Kidney epithelial cell (primary cell): ENCODE measurements at regions not wholly inside any gene's neighbourhood (a gene's known extent, or its start where the extent isn't known, plus 50 kb on each side); places are given as distances from the start of the nearest gene placed in this dataset.
A peak's percentile ranks its signal among the peaks of the same experiment; 100 is the strongest.

Experiments
- DNase-seq: peaks from one replicate; pipeline ENCODE4 v3.0.0-alpha.2; 2010; ENCODE audit warnings: low read depth
- H3K27me3 ChIP-seq: 2 replicates; pipeline ENCODE4 v1.6.0; 2011; ENCODE audit warnings: low read length; ENCODE audit not compliant: control insufficient read depth, insufficient read depth
- H3K36me3 ChIP-seq: 2 replicates; pipeline ENCODE4 v1.5.1; 2011; ENCODE audit warnings: low read length; ENCODE audit not compliant: control insufficient read depth, insufficient read depth
- H3K4me3 ChIP-seq: 2 replicates; pipeline ENCODE4 v1.5.1; 2011; ENCODE audit warnings: low read depth, mild to moderate bottlenecking, control low read depth, low read length
- TF ChIP-seq, protein P1 (sequence below): IDR thresholded peaks from 2 replicates; pipeline ENCODE4 v1.5.1; 2011; ENCODE audit warnings: mild to moderate bottlenecking, moderate library complexity, low read length, control low read depth, inconsistent platforms; ENCODE audit not compliant: insufficient read depth, poor library complexity, severe bottlenecking

DNA sequence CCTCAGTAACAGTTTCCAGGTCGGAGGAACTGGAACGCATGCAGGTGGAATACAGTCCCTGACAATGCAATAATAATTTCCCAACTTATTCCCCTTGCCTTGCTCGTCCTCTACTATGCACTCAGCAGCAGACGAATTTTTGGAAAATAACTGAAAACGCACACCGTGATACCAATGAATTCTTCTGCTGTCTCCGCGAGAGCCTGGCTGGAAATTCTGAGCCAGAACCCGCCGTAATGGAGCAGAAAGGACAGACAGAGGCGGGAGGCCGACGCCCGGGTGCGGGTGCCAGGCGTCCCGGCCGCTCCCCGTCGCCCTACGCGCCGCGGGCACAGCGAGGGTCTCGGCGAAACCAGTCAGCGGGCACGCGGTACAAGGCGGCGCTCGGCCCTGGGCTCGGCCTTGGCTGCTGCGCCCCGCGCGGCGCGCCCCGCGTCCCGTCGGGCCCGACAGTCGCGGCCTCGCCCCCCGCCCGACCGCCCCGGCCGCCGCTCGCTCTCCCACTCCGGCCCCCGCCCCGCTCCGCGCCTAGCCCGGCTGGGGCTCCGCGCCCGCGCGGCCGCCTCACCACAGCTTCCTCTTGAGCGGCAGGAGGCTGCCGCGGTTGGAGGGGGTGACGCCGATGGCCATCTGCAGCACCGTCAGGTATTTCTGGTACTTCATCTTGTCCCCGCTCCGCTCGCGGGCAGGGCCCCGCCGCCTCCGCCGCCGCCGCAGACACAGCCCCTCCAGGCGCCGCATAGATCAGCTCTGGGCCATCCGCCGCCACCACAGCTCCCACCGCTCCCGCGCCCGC is 114.5 kb upstream of the GOLGA8J start:
- peak overlapping the region; percentile 53 for H3K4me3 ChIP-seq
- DNase-seq: no peak
- TF ChIP-seq, protein P1, sequence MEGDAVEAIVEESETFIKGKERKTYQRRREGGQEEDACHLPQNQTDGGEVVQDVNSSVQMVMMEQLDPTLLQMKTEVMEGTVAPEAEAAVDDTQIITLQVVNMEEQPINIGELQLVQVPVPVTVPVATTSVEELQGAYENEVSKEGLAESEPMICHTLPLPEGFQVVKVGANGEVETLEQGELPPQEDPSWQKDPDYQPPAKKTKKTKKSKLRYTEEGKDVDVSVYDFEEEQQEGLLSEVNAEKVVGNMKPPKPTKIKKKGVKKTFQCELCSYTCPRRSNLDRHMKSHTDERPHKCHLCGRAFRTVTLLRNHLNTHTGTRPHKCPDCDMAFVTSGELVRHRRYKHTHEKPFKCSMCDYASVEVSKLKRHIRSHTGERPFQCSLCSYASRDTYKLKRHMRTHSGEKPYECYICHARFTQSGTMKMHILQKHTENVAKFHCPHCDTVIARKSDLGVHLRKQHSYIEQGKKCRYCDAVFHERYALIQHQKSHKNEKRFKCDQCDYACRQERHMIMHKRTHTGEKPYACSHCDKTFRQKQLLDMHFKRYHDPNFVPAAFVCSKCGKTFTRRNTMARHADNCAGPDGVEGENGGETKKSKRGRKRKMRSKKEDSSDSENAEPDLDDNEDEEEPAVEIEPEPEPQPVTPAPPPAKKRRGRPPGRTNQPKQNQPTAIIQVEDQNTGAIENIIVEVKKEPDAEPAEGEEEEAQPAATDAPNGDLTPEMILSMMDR: no peak
- H3K36me3 ChIP-seq: no peaks in the 10 kb centered on the region
- peaks cover 5% of the 10 kb centered on the region for H3K27me3 ChIP-seq

DNA sequence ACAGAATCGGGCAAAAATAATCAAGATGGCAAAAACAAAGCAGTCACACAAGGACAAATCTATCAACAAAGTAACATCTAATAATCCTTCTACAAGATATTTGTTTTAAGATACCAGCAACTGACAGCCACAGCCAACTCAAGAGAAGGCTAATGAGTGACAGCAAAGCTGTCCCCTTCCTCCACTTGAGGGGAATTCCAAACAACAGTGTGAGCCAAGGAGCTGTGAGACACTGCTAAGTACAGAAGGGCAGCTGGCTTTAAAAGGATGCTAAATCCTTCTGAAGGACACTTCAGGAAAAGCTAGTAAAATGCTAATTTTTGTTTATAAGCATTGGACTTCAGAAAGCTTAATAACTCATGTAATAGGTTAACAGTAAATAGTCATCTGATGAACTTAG is 120.3 kb upstream of the GOLGA8J start:
- Histone ChIP-seq H3K27me3 (no peaks in the 10 kb centered on the region), H3K4me3 (no peak overlapping the region), H3K36me3 (no peaks in the 10 kb centered on the region)
- DNase-seq: no peak
- TF ChIP-seq, protein P1: no peak

DNA sequence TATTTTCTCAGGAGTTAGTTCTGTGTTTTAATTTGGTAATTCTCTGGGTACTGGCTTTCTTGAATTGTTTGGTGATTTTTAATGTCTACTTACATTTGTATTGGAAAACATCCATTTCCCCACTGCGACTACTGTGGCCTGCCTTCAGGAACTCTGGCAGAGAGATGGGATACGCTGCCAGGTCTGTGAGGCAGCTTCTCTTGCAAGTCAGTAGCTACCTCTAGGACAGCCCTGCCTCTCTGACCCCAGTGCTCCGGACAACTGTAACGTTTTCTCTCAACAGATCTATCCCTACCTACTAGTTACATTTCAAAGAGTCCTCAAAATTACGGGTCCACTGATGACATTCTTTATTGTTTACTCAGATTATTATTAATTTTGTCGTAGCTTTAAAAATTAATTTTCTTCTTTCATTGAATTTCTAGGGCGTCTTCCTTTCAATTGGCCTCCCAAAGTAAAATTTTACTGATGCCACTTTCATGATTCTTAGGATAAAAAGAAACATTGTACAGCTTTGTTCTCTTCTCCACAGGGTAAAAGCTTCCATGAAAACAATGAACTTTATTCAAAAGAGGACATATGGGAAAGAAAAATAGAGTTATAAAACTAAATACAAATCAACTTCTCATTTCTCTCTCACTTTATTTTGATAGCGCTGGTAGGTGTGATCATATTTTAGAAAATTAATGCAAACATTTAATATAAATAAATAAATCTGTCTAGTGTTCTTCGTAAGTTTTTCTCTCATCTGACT is 123.2 kb upstream of the GOLGA8J start:
- Histone ChIP-seq H3K4me3 (no peak overlapping the region), H3K36me3 (no peaks in the 10 kb centered on the region), H3K27me3 (no peaks in the 10 kb centered on the region)
- DNase-seq: no peak
- TF ChIP-seq, protein P1: no peak

DNA sequence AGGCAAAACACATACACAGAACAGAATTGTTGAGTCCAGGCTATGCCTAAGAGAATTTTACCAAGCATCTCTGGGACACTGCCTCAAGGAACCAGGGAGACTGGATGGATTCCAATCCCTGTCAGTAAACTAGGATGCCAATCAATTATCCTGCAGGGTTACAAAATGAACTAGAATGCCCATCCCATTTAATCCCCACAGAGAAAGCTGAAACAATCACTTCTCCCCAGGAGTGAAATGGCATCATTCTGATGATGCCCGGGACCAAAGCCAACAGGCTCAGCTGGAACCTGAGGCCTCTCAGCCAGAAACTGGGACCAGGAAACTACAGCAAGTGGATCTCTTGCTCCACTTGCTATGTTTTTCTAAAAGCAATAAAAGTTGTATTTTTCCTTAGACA is 130.0 kb upstream of the TJP1 start:
- Histone ChIP-seq H3K4me3 (no peak overlapping the region), H3K27me3 (no peaks in the 10 kb centered on the region), H3K36me3 (no peaks in the 10 kb centered on the region)
- no peak for DNase-seq
- TF ChIP-seq, protein P1: no peak

DNA sequence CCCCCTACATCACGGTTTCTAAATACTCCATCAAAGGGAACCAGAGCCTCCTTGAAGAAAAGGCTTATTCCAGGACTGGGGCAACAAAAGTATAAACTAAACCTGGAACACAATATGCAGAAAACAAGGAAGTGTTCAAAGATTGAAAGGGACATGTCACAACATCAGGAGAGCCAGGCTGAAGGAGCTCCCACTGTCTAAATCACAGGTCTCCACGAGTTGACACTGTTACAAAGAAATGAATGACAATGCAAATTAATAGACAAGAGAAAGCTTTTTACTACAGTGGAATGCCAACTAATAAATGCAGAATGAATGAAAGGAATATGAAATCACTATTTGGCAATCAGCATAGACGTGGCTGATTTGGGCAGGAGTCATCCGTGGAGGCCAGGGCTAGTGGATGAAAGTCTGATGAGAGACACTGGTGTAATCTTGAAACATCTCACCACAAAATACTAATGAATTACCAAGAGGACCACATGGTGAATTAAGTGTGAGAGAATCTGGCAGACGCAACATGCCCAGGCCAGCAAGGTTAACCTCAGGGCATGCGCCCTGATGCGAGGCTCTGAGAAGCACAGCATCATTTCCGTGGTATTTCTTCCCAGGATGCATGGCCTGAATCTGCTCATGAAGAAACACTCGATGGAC is 123.8 kb upstream of the TJP1 start:
- H3K4me3 ChIP-seq: no peak overlapping the region
- DNase-seq: no peak
- H3K36me3 ChIP-seq: no peaks in the 10 kb centered on the region
- H3K27me3 ChIP-seq: no peaks in the 10 kb centered on the region
- TF ChIP-seq, protein P1: no peak
